ENCODE measurements at regions not wholly inside any gene's neighbourhood (a gene's known extent, or its start where the extent isn't known, plus 50 kb on each side); places are given as distances from the start of the nearest gene placed in this dataset.

DNA sequence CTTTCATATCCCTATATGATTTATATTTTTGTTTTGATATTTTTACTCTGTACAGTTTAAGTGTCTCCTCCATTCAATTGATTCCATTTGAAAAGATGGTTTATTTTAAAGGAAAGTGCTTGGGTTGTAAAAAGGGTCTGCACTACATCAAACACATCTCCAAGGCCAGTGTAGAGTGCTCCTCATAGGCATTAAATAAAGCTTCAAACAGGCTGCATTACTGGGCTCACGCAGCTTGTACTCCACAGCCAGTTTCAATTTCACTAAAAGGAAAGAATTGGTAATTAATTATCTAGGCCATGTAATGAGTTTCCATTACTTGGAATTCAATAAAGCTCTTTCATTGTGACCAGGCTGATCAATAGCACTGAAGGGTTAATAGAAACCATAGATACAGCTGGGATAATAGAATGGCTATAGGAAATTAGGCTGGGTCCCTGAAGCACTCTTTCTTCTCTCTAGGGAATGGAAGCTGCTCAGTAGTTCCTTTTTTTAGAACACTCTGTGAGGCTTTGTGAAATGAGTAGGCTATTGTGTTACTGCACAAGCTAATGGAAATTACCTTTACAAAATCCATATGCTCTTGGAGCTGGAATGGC is 442.2 kb downstream of the RNF144B start:
- no peak overlapping the region for H3K27ac Mint-ChIP-seq
- H3K4me1 Mint-ChIP-seq, result no peaks in the 10 kb centered on the region
- H3K27me3 Mint-ChIP-seq, result no peaks in the 10 kb centered on the region
- H3K4me3 Mint-ChIP-seq, result no peak overlapping the region
- peaks cover 14% of the 10 kb centered on the region for H3K9me3 Mint-ChIP-seq
- ATAC-seq (replicated peaks), result no peak
- H3K36me3 Mint-ChIP-seq (ENCODE audit: low read depth), result no peaks in the 10 kb centered on the region

DNA sequence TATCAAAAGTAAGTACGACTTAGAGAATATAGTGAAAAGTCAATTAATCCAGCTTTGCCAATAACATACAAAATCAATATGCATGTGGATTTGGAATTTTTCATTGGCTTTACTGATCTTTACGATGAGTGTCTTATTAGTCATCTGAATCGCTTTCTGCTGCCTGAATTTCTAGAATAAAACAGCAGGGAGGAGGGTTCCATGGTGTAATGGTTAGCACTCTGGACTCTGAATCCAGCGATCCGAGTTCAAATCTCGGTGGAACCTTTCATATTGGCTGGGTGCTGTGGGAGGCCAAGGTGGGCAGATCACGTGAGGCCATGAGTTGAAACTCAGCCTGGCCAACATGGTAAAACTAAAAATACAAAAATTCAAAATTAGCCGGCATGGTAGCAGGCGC is 448.8 kb downstream of the RNF144B start:
- Mint-ChIP-seq H3K4me3 (no peak overlapping the region), H3K27me3 (no peaks in the 10 kb centered on the region), H3K36me3 (ENCODE audit: low read depth) (no peaks in the 10 kb centered on the region), H3K27ac (no peak overlapping the region), H3K9me3 (peaks cover 10% of the 10 kb centered on the region), H3K4me1 (no peaks in the 10 kb centered on the region)
- ATAC-seq (replicated peaks), result no peak

DNA sequence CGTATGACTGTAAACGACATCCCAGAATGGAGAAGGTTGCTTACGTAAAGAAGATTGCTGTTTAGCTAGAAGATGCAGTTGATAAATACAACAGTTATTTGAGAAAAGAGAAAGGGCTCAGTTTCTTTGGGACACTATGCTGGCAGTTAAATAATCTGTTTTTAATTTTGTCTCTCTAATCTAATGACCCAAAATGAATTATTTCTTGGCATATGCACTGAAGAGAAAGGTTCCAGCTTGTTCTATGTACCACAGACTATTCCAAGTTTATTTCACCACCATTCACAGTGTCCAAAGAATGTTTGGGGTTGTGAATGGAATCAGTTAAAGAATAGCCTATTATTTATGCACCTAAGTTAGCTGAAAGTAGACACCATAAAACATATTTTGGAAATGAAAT is 449.9 kb downstream of the RNF144B start:
- no peaks in the 10 kb centered on the region for H3K4me1 Mint-ChIP-seq
- peaks cover 10% of the 10 kb centered on the region for H3K9me3 Mint-ChIP-seq
- no peaks in the 10 kb centered on the region for H3K36me3 Mint-ChIP-seq (ENCODE audit: low read depth)
- no peak overlapping the region for H3K27ac Mint-ChIP-seq
- H3K4me3 Mint-ChIP-seq, result no peak overlapping the region
- ATAC-seq (replicated peaks), result no peak
- H3K27me3 Mint-ChIP-seq, result no peaks in the 10 kb centered on the region

DNA sequence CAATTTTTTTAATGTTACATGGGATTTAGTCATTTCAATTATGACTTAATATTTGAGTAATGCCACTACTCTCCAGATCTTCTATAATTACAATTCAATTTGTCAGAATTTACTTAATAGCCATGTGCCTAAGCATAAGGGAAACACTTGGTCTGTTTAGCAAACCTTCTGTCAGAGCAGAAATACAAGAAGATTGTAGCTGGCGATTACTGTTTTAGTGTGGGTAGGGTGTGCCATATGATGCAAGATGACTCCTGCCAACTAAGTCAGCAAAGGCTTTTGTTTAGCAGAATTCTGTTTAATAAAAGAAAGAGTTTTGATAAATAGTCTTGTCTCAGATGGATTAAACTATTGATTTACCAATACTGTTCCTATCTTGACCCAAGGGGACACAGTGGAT is 455.4 kb downstream of the RNF144B start:
- Mint-ChIP-seq H3K27me3 (no peaks in the 10 kb centered on the region), H3K36me3 (ENCODE audit: low read depth) (no peaks in the 10 kb centered on the region), H3K27ac (no peak overlapping the region), H3K9me3 (peaks cover 12% of the 10 kb centered on the region), H3K4me1 (no peaks in the 10 kb centered on the region), H3K4me3 (no peak overlapping the region)
- ATAC-seq (replicated peaks), result no peak

DNA sequence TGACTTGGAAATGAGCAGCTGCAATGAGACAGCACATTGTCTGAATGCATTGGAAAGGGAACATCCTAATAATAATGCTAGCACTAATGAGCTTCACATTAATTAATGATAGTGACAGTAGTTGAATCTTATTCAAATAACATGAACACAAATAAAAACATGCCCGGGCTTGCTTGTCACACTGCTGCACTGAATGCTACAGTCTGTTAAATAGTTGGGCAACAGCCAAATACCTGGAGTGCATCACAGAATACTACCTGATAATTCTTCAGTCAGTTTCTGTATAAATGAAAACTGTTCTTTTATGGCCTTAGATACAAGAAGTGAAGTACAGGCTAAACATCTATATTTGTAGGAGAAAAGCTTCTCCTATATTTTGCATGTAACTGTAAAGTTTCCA is 458.7 kb downstream of the RNF144B start:
- no peak for ATAC-seq (replicated peaks)
- Mint-ChIP-seq H3K36me3 (ENCODE audit: low read depth) (no peaks in the 10 kb centered on the region), H3K27me3 (no peaks in the 10 kb centered on the region), H3K4me1 (no peaks in the 10 kb centered on the region), H3K27ac (no peak overlapping the region), H3K4me3 (no peak overlapping the region), H3K9me3 (peaks cover 3% of the 10 kb centered on the region)

DNA sequence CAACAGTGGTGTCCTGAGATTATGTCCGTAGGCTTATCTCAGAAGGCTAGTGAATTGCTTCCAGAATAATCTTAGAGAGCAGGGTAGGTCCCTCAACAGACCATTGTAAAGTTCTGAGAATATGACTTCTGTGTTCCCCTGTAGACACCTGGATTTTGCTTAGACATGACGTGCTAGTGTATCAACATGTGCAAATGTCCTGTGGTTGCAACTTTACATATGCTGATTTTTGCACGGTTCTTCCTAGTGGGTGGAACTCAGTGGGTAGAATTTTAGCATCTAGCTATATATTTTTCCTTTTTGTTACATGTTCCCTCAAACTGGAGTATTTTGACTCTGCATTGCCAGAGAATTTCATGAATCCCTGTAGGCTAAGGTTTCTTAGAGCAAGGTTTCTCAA is 459.2 kb downstream of the RNF144B start:
- peaks cover 3% of the 10 kb centered on the region for H3K9me3 Mint-ChIP-seq

DNA sequence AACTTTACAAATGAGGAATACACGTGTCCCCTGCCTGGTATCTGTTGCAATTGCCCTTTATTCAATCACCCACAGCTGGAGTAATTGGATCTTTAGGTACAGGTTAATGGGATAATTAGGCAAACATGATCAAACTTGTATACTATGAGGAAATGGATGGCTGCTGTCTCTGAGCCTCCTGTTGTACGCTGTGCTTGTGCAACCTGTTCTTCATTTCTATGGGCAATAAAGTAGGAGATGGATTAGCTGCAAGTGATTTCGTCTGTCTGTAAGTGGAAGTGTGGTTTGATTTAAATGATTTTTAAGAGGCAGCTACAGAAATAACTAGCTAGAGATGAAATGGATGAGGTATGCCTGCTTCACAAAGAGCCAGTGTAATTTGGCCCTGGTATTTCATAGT is 474.1 kb downstream of the RNF144B start:
- no peak overlapping the region for H3K27ac Mint-ChIP-seq
- H3K9me3 Mint-ChIP-seq, result peaks cover 17% of the 10 kb centered on the region
- H3K27me3 Mint-ChIP-seq, result no peaks in the 10 kb centered on the region
- ATAC-seq (replicated peaks), result no peak
- H3K36me3 Mint-ChIP-seq (ENCODE audit: low read depth), result no peaks in the 10 kb centered on the region
- no peak overlapping the region for H3K4me3 Mint-ChIP-seq
- H3K4me1 Mint-ChIP-seq, result no peaks in the 10 kb centered on the region

More for the DNA sequence above, 459.2 kb downstream of the RNF144B start:
- H3K27ac Mint-ChIP-seq, result no peak overlapping the region
- H3K27me3 Mint-ChIP-seq, result no peaks in the 10 kb centered on the region
- no peak overlapping the region for H3K4me3 Mint-ChIP-seq
- no peaks in the 10 kb centered on the region for H3K4me1 Mint-ChIP-seq
- H3K36me3 Mint-ChIP-seq (ENCODE audit: low read depth), result no peaks in the 10 kb centered on the region
- no peak for ATAC-seq (replicated peaks)

DNA sequence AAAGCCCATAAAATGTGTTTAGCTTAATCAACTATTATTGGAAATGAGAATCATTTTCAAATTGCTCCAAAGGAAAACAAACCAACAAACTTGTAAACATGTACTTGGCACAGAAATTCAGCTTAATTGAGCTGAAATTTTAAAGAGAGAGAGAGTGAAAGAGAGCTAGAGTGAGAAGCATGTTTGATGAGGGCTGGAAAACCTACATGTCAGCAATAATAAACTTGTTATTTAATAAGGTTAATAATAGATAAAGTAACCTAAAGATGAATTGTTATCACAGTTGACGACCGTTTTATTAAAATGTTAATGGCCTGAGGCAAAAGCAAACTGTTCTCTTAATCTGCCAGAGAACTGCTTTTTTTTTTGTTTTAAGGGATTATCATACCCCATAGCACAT is 496.1 kb downstream of the RNF144B start:
- H3K4me3 Mint-ChIP-seq, result no peak overlapping the region
- H3K27ac Mint-ChIP-seq, result no peak overlapping the region
- peaks cover 8% of the 10 kb centered on the region for H3K9me3 Mint-ChIP-seq
- ATAC-seq (replicated peaks), result no peak
- no peaks in the 10 kb centered on the region for H3K4me1 Mint-ChIP-seq
- H3K27me3 Mint-ChIP-seq, result no peaks in the 10 kb centered on the region
- H3K36me3 Mint-ChIP-seq (ENCODE audit: low read depth), result no peaks in the 10 kb centered on the region

DNA sequence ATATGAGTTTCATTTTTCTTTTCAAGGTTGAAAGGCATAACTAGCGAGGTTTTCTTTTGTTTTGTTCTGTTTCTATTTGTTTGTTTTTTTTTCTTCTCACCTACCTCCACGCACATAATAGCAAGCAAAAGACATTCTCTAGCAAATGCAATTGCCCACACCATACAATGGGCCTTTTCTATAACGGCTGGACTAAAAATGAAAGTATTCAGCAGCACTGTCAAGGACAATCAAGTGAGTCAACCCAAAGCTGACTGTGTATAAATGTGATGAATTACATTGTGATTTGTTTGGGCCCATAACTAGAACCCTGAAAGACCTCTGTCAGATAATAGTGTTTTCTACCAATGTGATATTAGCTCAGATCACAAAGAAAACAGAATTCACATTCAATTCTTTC is 496.7 kb downstream of the RNF144B start:
- Mint-ChIP-seq H3K36me3 (ENCODE audit: low read depth) (no peaks in the 10 kb centered on the region), H3K27me3 (no peaks in the 10 kb centered on the region), H3K27ac (no peak overlapping the region), H3K4me1 (no peaks in the 10 kb centered on the region), H3K9me3 (peaks cover 8% of the 10 kb centered on the region), H3K4me3 (no peak overlapping the region)
- ATAC-seq (replicated peaks), result no peak

DNA sequence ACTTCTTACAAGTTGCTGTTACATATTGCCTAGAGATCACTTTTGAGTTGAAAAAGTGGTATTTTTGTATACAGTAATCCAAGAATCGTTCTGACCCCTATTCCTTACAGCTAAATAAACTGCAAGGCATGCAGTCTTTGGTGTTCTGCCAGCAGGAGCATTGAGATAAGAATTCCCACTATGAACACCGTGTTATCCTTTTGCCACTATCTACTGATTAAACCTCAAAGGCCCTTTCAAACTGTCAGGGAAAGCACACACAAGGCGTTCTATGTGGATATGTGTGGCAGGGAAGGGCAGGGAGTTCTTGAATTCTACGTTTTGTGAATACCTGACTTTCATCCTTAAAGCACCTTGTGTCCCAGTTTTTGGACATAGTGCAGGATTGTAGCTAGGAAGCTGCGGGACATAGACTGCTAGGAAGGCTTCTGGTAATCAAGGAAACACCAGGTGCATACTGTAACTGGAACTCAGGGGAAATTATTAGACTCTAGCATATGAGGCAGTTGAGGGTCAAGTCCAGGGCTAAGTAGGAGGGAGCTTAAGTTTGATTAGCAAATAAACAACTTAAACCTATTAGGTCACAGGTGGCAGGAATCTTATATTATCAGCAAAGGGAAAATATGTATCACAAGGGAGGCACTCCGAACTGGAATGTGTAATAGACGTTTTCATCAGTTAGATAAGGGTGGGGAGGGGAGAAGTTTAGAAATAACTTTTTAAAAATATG is 506.6 kb downstream of the RNF144B start:
- no peaks in the 10 kb centered on the region for H3K27me3 Mint-ChIP-seq

DNA sequence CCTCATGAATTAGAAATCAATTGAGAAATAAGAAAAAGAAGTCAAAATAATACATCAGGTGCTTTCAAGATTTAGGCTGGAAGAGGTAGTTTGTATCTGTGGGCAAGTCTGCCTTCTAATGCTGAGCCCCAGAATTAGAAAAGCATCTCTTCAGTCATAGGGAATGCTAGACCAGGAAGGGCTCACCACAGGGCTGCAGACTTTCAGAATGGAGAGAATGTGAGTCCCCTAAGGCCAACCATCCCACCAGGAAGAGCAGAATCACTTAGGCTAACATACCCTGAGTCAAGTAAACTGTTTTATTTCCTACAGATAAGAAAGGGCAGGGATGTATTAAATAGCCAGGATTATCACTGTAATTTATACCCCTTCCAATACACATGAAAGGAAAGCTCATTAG is 510.2 kb downstream of the RNF144B start:
- Mint-ChIP-seq H3K4me1 (no peaks in the 10 kb centered on the region), H3K36me3 (ENCODE audit: low read depth) (no peaks in the 10 kb centered on the region), H3K4me3 (no peak overlapping the region), H3K27me3 (no peaks in the 10 kb centered on the region), H3K27ac (no peak overlapping the region), H3K9me3 (peaks cover 8% of the 10 kb centered on the region)
- no peak for ATAC-seq (replicated peaks)

More for the DNA sequence above, 506.6 kb downstream of the RNF144B start:
- H3K4me1 Mint-ChIP-seq, result no peaks in the 10 kb centered on the region
- no peak overlapping the region for H3K27ac Mint-ChIP-seq
- H3K9me3 Mint-ChIP-seq, result no peaks in the 10 kb centered on the region
- H3K36me3 Mint-ChIP-seq (ENCODE audit: low read depth), result no peaks in the 10 kb centered on the region
- H3K4me3 Mint-ChIP-seq, result no peak overlapping the region
- ATAC-seq (replicated peaks), result no peak

DNA sequence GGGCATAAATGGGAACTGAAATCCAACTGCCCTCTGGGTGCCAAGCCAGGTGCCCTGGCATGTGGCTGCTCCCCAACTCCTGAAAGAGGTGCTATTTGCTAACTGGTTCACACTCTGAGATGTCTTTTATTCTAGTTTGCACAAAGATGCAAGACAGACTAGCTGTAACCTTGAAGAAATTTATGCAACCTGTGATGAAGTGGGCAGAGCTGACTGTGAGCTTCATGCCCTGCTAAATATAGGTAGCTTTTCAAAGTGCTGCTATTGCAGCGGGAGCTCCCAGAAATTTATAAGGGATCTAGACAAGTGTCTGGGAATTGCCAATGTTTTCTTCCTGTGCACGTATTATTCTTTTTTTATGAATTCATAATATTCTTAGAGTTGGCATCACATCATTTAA is 517.5 kb downstream of the RNF144B start:
- no peaks in the 10 kb centered on the region for H3K36me3 Mint-ChIP-seq (ENCODE audit: low read depth)
- H3K4me1 Mint-ChIP-seq, result no peaks in the 10 kb centered on the region
- H3K9me3 Mint-ChIP-seq, result peaks cover 8% of the 10 kb centered on the region
- ATAC-seq (replicated peaks), result no peak
- H3K4me3 Mint-ChIP-seq, result no peak overlapping the region
- no peak overlapping the region for H3K27ac Mint-ChIP-seq
- H3K27me3 Mint-ChIP-seq, result no peaks in the 10 kb centered on the region

DNA sequence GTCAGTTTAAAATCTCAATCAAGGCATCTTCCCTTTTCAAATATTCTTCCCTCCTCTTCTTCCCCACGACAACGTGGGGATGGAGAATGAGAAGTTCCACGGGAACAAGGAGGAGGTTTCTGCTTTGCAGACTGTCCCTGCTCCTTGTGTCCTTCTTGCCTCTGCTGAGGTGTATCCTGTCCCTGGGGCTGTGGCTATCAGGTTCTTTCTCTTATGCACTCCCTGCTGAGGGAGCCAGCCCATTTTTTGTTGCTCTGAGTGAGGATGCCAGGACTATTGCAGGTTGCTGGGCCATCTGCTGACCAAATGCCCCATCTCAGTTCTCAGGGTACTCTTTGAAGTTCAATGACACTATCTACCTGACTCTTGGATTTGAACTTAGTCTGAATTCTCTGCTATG is 533.6 kb downstream of the RNF144B start:
- H3K27me3 Mint-ChIP-seq, result no peaks in the 10 kb centered on the region
- H3K4me1 Mint-ChIP-seq, result no peaks in the 10 kb centered on the region
- H3K4me3 Mint-ChIP-seq, result no peak overlapping the region
- peaks cover 4% of the 10 kb centered on the region for H3K9me3 Mint-ChIP-seq
- no peaks in the 10 kb centered on the region for H3K36me3 Mint-ChIP-seq (ENCODE audit: low read depth)
- no peak for ATAC-seq (replicated peaks)
- H3K27ac Mint-ChIP-seq, result no peak overlapping the region

DNA sequence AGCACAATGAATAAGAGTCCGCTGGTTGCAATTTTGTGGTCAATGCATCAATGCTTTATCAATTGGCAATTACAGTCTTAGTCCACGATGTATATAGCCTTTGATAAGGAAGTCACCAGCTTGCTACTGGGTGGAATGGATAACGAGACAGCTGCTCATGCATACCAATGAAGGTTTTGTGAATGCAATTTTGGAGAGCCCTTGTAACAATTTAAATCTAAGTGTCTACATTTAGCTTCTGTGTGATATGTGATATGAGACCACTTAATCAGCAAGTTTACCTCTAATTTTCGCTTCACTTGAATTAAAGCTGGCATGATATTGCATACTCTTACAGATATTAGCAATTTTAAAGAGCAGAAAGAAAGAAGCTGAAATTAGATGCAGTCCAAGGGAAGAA is 543.9 kb downstream of the RNF144B start:
- no peaks in the 10 kb centered on the region for H3K36me3 Mint-ChIP-seq (ENCODE audit: low read depth)
- H3K9me3 Mint-ChIP-seq, result peaks cover 17% of the 10 kb centered on the region
- no peak overlapping the region for H3K27ac Mint-ChIP-seq
- H3K4me1 Mint-ChIP-seq, result no peaks in the 10 kb centered on the region
- H3K27me3 Mint-ChIP-seq, result no peaks in the 10 kb centered on the region
- ATAC-seq (replicated peaks), result no peak
- no peak overlapping the region for H3K4me3 Mint-ChIP-seq

DNA sequence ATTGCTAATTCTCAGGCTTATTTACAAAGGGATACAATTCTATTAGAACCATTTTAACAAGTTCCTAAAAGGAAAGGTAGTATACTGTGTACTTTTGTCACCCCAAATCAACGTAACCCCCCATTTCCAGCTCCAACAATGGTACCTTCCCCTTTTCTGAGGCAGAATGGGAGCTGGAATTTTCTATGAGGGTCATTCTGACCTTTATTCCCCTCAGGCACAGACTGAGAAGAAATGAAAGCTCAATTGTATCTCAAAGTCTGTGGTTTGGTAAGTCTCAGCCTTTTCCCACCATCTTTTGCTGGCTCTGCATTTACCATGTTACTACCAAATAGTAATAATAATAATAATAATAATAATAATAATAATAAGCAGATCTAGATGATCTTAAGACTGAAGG is 571.0 kb downstream of the RNF144B start:
- Mint-ChIP-seq H3K4me3 (no peak overlapping the region), H3K27ac (no peak overlapping the region), H3K4me1 (no peaks in the 10 kb centered on the region), H3K9me3 (peaks cover 11% of the 10 kb centered on the region), H3K27me3 (no peaks in the 10 kb centered on the region), H3K36me3 (ENCODE audit: low read depth) (no peaks in the 10 kb centered on the region)
- no peak for ATAC-seq (replicated peaks)
